Keratinocyte (primary cell): ENCODE measurements at regions not wholly inside any gene's neighbourhood (a gene's known extent, or its start where the extent isn't known, plus 50 kb on each side); places are given as distances from the start of the nearest gene placed in this dataset.

Source experiments
- DNase-seq: peaks from one replicate; pipeline ENCODE4 v3.0.0-alpha.2; 2011; ENCODE audit warnings: low read depth, missing footprints, low spot score
- FAIRE-seq: peaks from 2 replicates; lab custom pipeline; 2011; peaks lifted over from hg19 to GRCh38; lab: Jason Lieb, UNC
- H2AFZ ChIP-seq: 2 replicates; pipeline ENCODE4 v1.6.0; 2012; ENCODE audit warnings: low read length, control low read depth, inconsistent platforms; ENCODE audit not compliant: control insufficient read depth
- H3K27ac ChIP-seq: 2 replicates; pipeline ENCODE4 v1.5.1; 2011; ENCODE audit warnings: low read length; ENCODE audit not compliant: control insufficient read depth, insufficient read depth
- H3K27me3 ChIP-seq: 3 replicates; pipeline ENCODE4 v1.6.0; 2011; ENCODE audit warnings: low read length; ENCODE audit not compliant: control insufficient read depth, insufficient read depth; ENCODE audit errors: extremely low read depth
- H3K36me3 ChIP-seq, 2 experiments: 2 replicates in 1 of 2; 3 replicates in 1 of 2; pipeline ENCODE4 v1.5.1; 2011; ENCODE audit warnings: low read length in 2 of 2, mild to moderate bottlenecking in 1 of 2; ENCODE audit not compliant: control insufficient read depth in 2 of 2, insufficient read depth in 2 of 2; ENCODE audit errors: extremely low read depth in 1 of 2
- H3K4me1 ChIP-seq: 3 replicates; pipeline ENCODE4 v1.5.1; 2011; ENCODE audit warnings: low read length; ENCODE audit not compliant: control insufficient read depth, insufficient read depth; ENCODE audit errors: extremely low read depth
- H3K4me2 ChIP-seq: 3 replicates; pipeline ENCODE4 v1.6.0; 2011; ENCODE audit warnings: low read depth, low read length; ENCODE audit not compliant: control insufficient read depth, insufficient read depth; ENCODE audit errors: extremely low read depth
- H3K4me3 ChIP-seq, 3 experiments: fragments of 200-600 bp in 1 of 3; sonication (generic) in 1 of 3; 2 replicates in 2 of 3; 3 replicates in 1 of 3; pipeline ENCODE4 v1.5.1; 2011 to 2016; ENCODE audit warnings: low read length in 3 of 3, mild to moderate bottlenecking in 3 of 3, control low read depth in 2 of 3, inconsistent platforms in 1 of 3, low read depth in 1 of 3, mixed read lengths in 1 of 3, mixed run types in 1 of 3, moderate library complexity in 1 of 3; ENCODE audit not compliant: control insufficient read depth in 2 of 3, insufficient read depth in 2 of 3; ENCODE audit errors: extremely low read depth in 1 of 3
- H3K79me2 ChIP-seq: 2 replicates; pipeline ENCODE4 v1.6.0; 2012; ENCODE audit warnings: low read length; ENCODE audit not compliant: control insufficient read depth, insufficient read depth
- H3K9ac ChIP-seq: 3 replicates; pipeline ENCODE4 v1.6.0; 2011; ENCODE audit warnings: low read length; ENCODE audit not compliant: control insufficient read depth, insufficient read depth; ENCODE audit errors: extremely low read depth
- H3K9me1 ChIP-seq: 3 replicates; pipeline ENCODE4 v1.6.0; 2011; ENCODE audit warnings: low read length; ENCODE audit not compliant: control insufficient read depth, insufficient read depth; ENCODE audit errors: extremely low read depth
- H3K9me3 ChIP-seq: 2 replicates; pipeline ENCODE4 v1.5.1; 2012; ENCODE audit warnings: low read depth, low read length; ENCODE audit not compliant: control insufficient read depth
- H4K20me1 ChIP-seq: 3 replicates; pipeline ENCODE4 v1.6.0; 2011; ENCODE audit warnings: low read length; ENCODE audit not compliant: control insufficient read depth, insufficient read depth; ENCODE audit errors: extremely low read depth
- EZH2 ChIP-seq: IDR thresholded peaks from one replicate; pipeline ENCODE4 v1.6.1; 2012; ENCODE audit warnings: inconsistent platforms, mild to moderate bottlenecking, low read length, moderate library complexity
- dilution Hi-C: fragments of 300-500 bp; cut with MboI; formaldehyde crosslinking; loops from one replicate; pipeline ENCODE4 v1.7.0; 2020; ENCODE audit warnings: low sequenced_read_pairs; ENCODE audit not compliant: extremely low pct_ligation_motif_present
- TF ChIP-seq, protein P1 (sequence below), 3 experiments: IDR thresholded peaks in 1 of 3; conservative IDR thresholded peaks in 1 of 3; optimal IDR thresholded peaks in 1 of 3; 2 replicates in 2 of 3; 3 replicates in 1 of 3; pipeline versions ENCODE3 to v1.5.1; 2011; ENCODE audit warnings: low read length in 3 of 3, mild to moderate bottlenecking in 3 of 3, moderate library complexity in 2 of 3, control low read depth in 1 of 3, inconsistent platforms in 1 of 3; ENCODE audit not compliant: insufficient read depth in 2 of 3; ENCODE audit errors: extremely low read depth in 1 of 3

DNA sequence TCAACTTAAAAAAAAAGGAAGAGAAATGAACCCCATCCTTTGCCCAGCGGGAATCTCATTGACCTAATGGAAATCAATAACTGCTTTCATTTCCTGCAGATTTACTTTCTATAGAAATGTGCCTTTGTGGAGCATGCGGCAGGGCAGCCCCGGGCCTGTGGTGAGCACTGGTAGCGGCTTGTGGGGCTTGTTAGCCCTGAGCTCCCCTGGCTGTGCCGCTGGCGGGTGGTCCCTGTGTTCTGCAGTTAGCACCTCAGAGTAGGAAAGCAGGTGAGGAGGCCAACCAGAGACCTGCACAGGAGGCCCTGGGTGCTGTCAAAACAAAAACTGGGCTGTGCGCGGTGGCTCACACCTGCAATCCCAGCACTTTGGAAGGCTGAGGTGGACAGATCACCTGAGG is 76.8 kb upstream of the CDK20 start:
- Histone ChIP-seq H3K4me2 (no peak overlapping the region), H2AFZ (no peak overlapping the region), H3K4me3 (no peak overlapping the region), H3K27ac (no peak overlapping the region), H3K4me1 (no peaks in the 10 kb centered on the region), H3K9ac (no peak overlapping the region), H3K36me3 (no peaks in the 10 kb centered on the region), H3K9me1 (no peaks in the 10 kb centered on the region), H3K9me3 (no peaks in the 10 kb centered on the region), H4K20me1 (no peaks in the 10 kb centered on the region), H3K27me3 (no peaks in the 10 kb centered on the region), H3K79me2 (no peaks in the 10 kb centered on the region)
- dilution Hi-C loops: no loop called here
- TF ChIP-seq, protein P1, sequence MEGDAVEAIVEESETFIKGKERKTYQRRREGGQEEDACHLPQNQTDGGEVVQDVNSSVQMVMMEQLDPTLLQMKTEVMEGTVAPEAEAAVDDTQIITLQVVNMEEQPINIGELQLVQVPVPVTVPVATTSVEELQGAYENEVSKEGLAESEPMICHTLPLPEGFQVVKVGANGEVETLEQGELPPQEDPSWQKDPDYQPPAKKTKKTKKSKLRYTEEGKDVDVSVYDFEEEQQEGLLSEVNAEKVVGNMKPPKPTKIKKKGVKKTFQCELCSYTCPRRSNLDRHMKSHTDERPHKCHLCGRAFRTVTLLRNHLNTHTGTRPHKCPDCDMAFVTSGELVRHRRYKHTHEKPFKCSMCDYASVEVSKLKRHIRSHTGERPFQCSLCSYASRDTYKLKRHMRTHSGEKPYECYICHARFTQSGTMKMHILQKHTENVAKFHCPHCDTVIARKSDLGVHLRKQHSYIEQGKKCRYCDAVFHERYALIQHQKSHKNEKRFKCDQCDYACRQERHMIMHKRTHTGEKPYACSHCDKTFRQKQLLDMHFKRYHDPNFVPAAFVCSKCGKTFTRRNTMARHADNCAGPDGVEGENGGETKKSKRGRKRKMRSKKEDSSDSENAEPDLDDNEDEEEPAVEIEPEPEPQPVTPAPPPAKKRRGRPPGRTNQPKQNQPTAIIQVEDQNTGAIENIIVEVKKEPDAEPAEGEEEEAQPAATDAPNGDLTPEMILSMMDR (optimal IDR thresholded peaks at IDR 0.05 in 1 of 3, IDR thresholded peaks at IDR 0.05 in 1 of 3, conservative IDR thresholded peaks at IDR 0.05 in 1 of 3; ENCODE audit: extremely low read depth in 1 of 3, insufficient read depth in 2 of 3, low read length in 3 of 3): no peak
- TF ChIP-seq EZH2: no peak
- FAIRE-seq: no peak
- no peak for DNase-seq

DNA sequence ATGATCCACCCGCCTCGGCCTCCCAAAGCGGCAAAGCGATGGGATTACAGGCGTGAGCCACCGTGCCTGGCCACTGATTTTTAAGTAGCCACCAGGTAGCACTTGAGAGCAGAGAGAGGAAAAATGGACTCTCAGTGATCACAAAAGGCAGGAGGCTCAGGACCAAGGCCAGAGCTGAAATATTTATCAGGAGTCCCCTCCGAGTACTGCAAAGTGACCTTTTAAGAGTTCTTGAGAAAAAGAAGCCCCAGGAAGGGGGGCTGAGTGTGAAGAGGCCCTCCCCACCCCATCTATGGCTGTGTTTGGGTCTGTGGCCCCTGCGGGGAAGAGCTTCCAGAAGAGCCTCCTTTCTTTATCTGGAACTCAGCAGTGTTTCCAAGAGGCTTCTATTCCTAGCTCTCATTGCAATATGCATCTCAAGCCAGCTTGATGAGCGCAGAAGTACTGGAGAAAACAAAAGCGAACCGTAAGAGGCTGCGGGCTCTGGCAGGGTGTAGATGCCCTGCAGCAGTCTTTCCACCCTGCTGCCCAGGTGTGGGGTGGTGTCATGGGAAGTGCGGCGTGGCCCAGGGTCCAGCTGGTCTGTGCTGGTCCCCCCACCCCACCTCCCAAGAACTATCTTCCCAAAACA is 75.5 kb upstream of the CDK20 start:
- no peak overlapping the region for H3K9ac ChIP-seq
- TF ChIP-seq, protein P1 (optimal IDR thresholded peaks at IDR 0.05 in 1 of 3, IDR thresholded peaks at IDR 0.05 in 1 of 3, conservative IDR thresholded peaks at IDR 0.05 in 1 of 3; ENCODE audit: extremely low read depth in 1 of 3, insufficient read depth in 2 of 3, low read length in 3 of 3): no peak
- no peak for TF ChIP-seq EZH2
- H3K27ac ChIP-seq: no peak overlapping the region
- no peaks in the 10 kb centered on the region for H4K20me1 ChIP-seq
- dilution Hi-C loops: no loop called here
- FAIRE-seq: no peak
- no peaks in the 10 kb centered on the region for H3K27me3 ChIP-seq
- DNase-seq: no peak
- no peak overlapping the region for H2AFZ ChIP-seq
- H3K36me3 ChIP-seq: no peaks in the 10 kb centered on the region
- H3K79me2 ChIP-seq: no peaks in the 10 kb centered on the region
- H3K9me3 ChIP-seq: peaks cover under 1% of the 10 kb centered on the region
- H3K4me2 ChIP-seq: no peak overlapping the region
- no peaks in the 10 kb centered on the region for H3K4me1 ChIP-seq
- no peak overlapping the region for H3K4me3 ChIP-seq
- no peaks in the 10 kb centered on the region for H3K9me1 ChIP-seq
